ENCODE measurements at regions not wholly inside any gene's neighbourhood (a gene's known extent, or its start where the extent isn't known, plus 50 kb on each side); places are given as distances from the start of the nearest gene placed in this dataset.

DNA sequence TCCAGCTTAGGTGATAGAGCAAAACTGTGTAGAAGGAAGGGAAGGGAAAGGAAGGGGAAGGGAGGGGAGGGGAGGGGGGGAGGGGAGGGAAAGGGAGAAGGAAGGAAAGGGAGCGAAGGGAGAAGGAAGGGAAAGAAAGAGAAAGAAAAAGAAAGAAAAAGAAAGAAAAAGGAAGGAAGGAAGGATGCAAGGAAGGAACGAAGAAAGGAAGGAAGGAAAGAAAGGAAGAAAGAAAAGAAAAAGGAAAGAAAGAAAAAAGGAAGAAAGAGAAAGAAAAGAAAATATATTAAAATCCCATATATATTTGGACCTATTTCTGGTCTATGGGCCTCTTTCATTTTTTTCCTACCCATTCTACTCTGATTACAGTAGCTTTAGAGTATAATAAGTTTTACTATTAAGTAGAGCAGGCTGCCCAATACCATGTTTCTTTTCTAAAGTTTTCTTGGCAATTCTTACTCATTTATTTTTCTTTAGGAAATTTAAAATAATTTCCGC, 229.1 kb downstream of the AUH start:
- DNase-seq (ENCODE audit: low spot score) = no peak

DNA sequence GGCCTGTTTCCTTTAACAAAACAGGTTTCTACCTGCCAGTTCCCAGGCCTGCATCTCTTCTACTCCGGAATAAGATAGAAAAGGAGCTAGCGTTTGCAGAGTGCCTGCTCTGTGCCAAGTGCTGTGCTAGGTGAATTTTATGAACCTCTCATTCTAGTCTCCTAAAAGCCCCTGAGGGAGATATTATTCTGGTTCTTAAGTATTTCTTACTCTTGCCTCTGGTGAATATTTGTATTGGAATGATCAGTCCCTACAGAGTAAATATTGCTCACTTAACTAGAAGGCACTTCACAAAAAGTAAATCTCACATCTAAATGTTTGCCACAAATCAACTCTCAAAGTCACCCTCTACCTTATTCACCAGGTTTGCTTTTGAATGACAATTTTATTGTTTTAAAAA, 227.1 kb downstream of the AUH start:
- DNase-seq (ENCODE audit: low spot score) = no peak

DNA sequence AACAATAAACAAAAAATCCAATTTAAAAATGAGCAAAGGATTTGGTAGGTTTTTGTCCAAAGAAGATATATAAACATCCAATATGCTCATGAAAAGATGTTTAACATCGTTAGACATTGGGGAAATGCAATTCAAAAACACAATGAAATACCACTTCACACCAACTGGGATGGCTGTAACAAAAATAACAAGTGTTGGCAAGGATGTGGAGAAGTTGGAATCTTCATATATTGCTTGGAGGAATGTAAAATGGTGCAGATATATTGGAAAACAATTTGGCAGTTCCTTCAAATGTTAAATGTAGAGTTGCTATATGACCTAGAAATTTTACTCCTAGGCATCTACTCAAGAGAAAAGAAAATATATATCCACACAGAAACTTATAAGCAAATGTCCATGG, 224.3 kb downstream of the AUH start:
- DNase-seq (ENCODE audit: low spot score) = no peak

DNA sequence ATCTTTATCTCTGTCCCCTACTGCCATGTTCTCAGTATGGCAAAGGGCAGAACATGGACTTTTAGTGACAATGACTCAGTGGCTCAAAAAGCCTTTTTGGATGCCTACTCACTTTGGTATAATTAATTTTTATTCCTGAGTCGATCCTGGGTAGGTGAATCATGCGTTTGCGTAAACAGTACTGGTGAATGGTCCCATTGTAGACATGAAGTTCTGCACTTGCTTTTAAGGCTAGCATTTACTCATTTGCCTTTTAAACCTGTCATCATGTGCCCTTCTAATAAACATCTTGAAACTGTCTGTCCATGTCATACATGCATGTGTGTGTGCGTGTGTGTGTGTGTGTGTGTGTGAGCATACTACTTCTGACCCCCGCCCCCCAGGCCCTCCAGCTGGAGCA, 223.0 kb downstream of the AUH start:
- DNase-seq (ENCODE audit: low spot score) = peak; percentile 54

DNA sequence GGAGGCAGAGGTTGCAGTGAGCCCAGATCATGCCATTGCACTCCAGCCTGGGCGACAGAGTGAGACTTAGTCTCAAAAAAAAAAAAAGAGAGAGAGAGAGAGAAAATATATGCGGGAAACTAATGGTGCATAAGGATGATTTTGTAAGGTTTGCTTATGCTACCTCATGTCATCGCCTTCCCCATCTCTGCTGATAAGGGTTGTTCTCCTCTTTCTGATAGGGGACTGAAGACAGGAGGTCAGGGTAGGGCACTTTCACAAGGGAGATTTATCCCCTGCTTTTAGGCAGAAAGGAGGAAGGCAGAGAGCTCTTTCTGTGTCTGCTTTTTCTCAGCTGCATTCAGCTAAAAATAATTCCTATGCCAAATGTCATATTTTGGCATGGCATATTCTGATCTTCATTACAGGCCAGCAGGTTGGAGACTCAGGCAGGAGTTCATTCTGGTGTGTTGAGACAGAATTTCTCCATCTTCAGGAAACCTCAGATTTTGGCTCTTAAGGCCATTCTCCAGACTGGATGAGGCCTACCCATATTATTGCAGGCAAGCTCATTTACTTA, 220.2 kb downstream of the AUH start:
- DNase-seq (ENCODE audit: low spot score) = no peak

DNA sequence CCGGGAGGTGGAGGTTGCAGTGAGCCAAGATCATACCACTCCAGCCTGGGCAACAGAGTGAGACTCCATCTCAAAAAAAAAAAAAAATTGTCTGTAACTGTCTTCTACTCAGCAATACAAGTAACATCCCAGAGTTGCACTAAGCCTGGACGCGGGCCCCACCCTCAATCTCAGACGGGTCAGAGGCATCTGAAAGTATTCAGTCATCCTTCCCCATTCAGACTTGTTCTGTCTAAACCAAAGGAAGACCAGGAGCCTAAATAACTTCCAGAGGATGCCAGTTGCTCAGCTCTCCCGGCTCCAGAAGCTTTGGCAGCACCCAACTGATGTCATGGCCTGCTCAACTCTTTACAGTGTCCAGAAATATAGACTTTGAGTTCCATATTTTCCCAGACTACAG, 218.6 kb downstream of the AUH start:
- DNase-seq (ENCODE audit: low spot score) = no peak

DNA sequence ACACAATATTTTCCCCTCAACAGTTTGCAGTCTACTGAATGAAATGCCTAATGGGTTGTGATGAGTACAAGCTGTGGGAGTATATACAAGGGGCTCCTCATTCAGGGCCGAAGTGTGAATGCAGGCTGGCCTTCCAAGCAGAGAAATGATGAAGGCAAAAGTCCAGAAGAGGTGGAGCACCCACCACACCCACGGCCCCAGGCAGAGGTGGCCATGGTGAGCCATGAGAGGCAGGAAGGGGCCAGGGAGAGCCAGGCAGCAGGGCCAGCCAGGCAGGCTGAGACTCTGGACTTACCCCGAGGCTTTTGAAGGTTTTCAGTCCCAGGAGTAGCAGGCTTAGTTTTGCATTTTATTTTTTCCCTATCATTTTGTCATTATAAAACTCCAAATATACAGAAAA, 218.1 kb downstream of the AUH start:
- no peak for DNase-seq (ENCODE audit: low spot score)

DNA sequence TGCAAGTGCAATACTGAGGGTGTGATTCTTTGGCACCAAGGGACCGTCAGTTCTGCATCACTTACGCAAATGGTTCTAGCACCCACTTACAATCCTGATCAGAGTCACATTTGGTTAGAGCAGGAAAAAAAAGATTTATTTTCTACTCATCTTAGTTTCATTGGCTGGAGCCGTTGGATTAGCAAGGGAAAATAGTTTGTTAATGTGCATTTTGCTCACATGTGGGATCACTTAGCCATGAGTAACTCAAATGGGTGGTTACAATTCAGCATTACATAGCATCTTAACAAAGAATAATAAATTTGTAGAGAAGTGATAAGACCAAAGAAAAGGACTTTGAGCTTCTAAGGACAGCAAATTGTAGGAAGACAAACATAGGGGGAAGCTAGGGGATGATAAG, 216.9 kb downstream of the AUH start:
- no peak for DNase-seq (ENCODE audit: low spot score)

DNA sequence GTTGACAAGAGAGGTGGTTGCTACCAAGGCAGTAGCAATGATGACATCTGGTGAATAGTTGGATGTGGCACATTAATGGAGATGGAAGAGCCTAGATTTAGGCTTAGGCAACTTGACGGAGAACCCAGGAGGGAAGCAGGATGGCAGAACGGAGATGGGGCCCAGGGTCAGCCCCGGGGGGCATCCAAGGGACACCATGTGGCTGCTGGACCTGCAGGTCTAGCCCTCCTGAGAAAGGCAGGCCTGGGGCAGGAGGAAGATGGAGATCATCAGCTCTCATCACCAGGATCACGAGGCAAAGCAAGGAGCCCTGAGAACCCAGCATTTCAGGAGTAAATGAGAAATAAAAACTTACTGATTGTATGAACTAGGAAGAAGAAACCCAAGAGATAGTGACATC, 216.2 kb downstream of the AUH start:
- DNase-seq (ENCODE audit: low spot score) = no peak

DNA sequence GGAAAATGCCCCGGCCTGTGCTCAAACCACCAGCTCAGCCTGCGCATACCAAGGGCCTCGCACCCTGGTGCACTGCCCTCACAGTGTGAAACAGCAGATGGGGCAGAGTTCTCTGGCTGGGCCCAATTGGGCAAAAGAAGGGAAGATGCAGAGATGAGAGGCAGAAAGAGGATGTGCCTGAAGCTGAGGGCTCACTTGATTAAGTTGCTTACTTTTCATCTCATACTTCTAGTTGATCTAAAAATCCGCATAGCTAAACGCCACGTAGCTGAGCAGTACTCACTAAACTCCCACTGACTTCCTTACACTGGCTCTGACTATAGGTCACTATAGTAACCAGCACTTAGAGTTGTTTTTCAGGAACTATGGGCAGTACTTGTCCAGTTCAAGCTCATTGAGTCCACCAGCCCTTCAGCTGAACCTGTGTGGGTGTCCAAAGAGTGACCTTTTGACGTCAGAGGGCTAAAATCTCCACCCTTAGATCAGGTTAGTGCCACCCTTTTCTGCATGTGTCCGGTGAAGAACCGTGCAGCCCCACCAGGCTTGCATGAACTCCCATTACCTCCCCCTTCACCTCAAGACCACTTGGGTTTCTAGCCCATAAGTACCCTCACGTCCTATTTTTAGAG, 215.2 kb downstream of the AUH start:
- DNase-seq (ENCODE audit: low spot score) = no peak

DNA sequence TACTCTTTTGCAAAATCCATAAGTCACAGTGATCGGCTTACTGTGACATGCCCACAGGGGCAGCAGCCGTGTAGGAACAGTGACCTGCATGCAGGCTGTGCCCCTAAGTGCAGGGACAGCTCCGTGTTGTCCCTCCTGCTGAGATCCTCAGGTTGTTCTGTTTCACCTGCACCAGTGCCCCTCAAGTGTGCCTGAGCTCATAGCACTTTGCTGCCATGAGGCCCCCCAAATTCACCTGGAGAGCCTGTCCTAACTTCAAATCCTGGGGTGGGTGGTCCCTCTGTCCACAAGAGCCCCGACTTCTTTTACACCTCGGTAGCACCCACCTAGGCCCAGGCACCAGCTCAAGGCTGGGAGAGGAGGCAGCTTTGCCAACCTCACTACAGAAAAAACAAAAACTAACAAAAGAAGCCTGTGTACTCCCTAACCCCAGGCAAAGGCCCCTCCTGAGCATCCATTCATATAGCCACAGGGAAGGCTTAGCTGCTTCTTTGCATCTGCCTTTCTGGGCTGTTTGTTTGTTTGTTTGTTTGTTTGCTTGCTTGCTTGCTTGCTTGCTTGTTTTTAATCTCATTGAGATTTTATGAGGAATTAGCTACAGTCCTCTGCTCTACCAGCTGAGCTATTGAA, 214.5 kb downstream of the AUH start:
- DNase-seq (ENCODE audit: low spot score) = no peak

DNA sequence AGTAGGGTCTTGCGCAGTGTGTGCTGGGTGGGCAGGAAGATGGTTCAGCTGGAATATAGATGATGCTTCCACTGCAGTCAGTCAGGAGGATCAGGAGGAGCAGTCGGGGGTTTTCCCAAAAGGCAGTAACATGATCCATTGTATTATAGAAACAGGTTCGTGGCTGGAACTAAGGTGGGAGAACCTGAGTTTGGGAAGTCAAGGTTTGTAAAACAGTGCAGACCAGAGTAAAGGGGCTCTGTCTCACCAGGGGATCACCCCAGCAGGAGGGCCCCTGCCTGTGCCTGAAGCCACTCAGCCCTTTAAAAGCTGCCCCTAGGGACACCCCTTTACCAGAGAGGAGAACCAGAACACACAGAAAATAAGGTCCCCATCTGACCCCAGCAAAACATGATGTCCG, 213.4 kb downstream of the AUH start:
- no peak for DNase-seq (ENCODE audit: low spot score)

DNA sequence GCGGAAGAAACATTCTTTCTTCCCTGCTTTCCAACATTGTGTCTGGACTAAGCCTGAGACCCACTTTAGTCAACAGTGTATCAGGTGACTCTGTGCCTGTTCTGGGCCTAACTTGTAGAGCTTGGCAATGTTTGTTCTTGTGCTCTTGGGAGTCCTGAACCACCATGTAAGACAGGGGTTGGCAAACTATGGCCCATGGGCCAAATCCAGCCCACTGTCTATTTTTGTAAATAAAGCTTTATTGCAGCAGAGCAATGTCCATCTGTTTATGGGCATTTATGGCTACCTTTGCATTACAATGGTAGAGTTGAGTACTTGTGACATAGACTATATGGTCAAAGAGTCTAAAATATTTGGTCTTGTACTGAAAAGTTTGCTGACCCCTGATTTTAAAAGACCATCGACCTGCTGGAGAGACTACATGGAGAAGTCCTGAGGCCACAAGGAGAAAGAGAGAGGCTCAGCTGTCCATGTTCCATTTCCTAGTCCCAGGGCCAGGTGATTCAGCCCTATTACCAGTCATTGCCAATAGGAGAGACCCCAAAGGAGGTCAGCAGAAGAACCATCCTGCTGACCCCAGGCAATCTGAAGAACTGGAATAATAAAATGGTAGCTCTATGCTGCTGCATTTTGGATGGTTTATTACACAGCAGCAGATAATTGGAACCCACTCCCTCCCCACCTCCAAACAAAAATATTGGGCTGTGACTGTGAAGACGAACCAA, 211.3 kb downstream of the AUH start:
- no peak for DNase-seq (ENCODE audit: low spot score)

DNA sequence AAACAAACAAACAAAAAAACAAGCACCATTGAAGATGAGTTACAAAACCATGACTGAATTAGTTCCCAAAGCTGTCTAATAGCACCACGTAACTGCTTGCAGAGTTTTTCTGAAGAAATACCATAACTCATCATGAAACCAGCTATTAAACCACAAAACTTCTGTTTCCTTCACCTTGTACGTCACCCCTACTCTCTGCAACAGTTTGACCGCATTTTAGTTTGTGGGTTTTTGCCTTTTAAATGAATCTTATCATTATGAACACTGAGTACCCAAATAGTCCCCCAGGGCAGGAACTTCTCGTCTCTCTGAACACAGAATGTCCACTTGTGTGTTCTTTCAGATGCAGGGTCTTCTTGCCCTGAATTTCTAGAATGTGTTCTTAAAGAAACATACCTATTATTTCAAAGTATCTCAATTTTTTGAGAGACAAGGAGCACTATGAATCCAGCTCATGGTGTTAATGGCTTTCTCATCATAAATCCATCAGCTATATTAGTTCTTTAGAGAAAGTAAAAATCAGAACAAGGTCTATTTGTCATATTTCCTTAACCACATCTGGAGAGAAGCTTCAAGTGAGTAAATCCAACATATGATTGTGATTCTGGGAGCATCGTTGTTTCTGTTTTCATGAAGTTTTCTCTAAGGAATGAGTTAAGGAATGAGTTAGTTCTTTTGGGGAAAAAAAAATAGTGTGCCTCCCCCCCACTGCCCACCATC, 210.6 kb downstream of the AUH start:
- no peak for DNase-seq (ENCODE audit: low spot score)

DNA sequence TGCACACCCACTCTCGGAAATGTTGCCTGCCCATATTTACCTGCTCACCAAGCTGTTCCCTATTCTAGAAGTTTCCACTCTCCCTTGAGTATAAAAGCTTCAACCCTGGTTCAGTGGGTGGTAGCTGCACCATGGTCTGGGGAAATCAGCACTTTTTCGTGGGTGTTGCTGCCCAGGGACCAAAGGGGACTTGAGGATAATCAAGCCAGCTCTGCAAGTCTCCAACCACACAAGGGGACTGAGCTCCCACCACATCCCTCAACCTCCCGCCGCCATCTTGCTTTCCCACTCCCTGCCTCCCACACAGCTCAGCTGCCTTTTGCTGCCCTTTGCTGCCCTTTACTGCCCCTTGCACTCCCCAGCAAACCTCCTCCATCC, 210.0 kb downstream of the AUH start:
- no peak for DNase-seq (ENCODE audit: low spot score)

DNA sequence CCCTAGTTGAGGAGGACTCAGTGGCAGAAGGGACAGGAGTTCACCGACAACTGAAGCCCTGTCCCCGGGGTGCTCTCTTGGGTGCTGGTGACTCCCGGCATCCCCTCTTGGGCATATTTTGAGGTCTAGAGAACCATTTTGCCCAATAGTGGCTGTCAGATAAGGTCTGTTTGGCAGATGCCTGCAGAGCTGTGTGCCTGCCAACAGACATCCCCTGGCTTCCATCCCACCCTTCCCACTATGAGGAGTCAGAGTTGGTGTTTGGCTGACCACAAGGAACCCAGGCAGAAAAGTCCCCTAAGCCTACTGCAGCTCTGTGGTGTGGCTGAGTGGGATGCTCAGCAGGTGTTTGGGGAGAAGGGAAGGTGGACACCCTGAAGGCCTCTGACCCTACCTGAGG, 207.0 kb downstream of the AUH start:
- DNase-seq (ENCODE audit: low spot score) = no peak

DNA sequence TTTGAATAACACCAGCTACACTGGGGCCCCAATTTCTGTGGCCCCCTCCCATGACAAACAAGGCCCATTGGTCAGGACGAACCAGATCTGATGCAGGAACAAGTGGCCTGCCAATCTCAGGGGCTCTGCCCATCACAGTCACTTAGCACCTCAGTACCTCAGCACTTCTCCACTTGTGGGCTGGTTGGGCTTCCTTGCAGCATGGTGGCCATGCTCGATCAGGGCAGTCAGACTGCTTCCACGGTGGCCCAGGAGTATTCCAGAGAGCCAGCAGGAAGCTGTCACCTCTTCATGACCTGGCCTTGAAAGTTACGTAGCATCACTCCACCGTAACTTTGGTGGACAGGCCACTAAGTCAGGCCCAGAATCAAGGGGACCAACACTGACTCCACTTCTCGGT, 206.5 kb downstream of the AUH start:
- DNase-seq (ENCODE audit: low spot score) = no peak

DNA sequence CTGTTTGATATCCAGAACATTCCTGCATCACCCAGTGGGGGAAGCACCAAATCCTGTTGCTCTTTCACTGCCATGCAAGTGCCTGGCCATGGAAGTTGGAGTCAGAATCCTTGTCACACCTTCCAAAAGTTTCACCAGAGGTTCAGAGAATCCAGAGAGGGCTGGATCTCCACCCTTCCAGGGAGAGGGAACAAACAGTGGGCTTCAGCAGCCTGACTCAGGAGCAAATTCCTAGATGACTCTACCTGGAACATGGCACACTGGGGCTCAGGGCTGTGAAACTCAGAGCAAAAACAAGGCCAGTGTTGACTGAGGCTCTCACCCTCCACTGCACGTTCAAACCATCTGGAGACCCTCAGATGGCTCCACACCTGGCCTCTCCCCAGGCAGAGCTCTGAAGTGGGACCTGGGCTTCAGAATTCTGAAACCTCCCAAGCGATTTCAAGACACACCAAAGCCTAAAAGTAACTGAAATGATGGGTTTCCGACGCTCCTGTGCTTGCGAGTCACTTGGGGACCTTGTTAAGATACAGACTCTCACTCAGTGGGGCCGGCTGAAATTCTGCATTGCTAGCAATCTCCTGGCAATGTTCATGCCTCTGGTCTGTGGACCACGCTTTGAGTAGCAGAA, 205.9 kb downstream of the AUH start:
- no peak for DNase-seq (ENCODE audit: low spot score)

DNA sequence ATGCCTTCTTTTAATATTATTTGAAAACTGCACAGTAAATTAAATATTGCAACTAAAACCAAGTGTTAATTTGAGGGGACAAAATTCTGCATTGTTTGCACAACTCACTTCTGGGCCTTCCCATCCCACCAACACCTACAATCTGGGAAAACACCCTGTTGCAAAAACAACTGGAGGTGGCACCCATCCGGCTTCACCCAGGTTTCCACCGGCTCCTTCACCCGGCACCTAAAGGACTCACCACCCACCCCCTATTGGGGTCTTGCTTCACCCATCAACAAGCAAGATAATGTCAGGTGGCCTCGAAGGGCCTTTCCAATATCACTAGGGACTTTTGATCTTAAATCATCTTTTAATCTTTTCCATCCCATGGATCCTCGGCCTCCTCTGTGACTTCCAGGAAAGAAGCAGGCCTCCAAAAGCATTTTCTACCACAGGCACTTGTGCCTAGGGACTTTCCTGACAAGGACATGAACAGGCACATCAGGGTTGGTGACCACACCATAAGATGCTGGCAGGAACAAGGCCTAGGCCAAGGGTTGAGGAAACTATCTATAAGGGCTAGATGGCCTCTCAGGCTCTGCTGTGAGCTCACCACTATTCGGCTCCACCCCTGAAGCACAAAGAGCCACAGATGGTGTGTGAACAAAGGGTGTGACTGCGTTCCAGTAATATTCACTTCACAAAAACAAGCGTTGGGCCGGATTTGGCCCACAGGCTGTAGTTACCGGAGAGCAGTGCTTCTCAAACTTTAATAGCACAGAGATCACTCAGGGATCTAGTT, 205.1 kb downstream of the AUH start:
- no peak for DNase-seq (ENCODE audit: low spot score)

DNA sequence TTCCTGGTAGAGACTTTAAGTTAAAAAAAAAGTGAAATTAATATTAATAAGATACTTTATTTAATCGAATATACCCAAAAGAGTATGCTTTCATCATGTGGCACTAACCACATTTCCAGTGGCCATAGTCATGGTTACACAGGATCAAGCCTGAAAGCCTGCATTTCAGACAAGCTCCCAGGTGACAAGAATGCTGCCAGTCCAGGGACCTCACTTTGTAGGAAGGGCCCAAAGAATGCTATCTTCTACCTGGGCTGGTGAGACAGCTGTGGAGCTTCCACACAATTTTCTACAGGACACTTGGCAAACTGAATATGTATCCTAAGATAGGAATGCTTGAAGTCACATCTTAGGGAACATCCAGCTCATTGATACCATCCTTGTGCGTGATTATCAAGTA, 203.8 kb downstream of the AUH start:
- no peak for DNase-seq (ENCODE audit: low spot score)

DNA sequence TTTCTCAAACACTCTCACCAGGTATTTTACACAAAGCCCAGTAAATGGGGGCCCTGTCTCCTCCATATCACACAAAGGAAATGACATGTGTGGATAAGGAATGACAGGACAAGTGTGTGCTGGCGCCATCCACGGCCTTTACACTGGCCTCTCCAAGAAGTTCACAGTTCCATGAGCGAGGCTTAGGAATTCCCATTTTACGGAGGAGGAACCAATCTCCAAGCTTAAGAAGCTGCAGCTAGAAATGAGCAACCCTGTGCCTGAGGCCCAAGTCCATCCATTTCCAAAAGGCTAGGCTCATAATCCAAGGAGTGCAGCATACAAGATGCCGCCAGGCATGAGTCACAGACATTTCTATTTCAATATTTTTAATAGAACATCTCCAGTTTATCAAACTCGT, 203.4 kb downstream of the AUH start:
- no peak for DNase-seq (ENCODE audit: low spot score)
